Stimulated activated naive CD8-positive, alpha-beta T cell treated with anti-CD3 and anti-CD28 coated beads, Interleukin-15, Interleukin-2, amounts not matched to agents 100 ng/mL and 50 ng/mL, for 24 hours (primary cell): ENCODE measurements at regions not wholly inside any gene's neighbourhood (a gene's known extent, or its start where the extent isn't known, plus 50 kb on each side); places are given as distances from the start of the nearest gene placed in this dataset.
"Not testable (repeated sequence)": the region's sequence is repeated elsewhere in the genome, so short reads cannot be mapped to it uniquely, and the experiment has no call there.

Experiments used
- H3K27ac Mint-ChIP-seq: one replicate; pipeline ENCODE4 v1.8.0; 2021; ENCODE audit warnings: mild to moderate bottlenecking, mixed read lengths
- H3K27me3 Mint-ChIP-seq: one replicate; pipeline ENCODE4 v1.8.0; 2021; ENCODE audit warnings: mixed read lengths
- H3K36me3 Mint-ChIP-seq: one replicate; pipeline ENCODE4 v1.8.0; 2021; ENCODE audit warnings: low read depth, mixed read lengths
- H3K4me1 Mint-ChIP-seq: one replicate; pipeline ENCODE4 v1.8.0; 2021; ENCODE audit warnings: low read depth, mixed read lengths
- H3K4me3 Mint-ChIP-seq: one replicate; pipeline ENCODE4 v1.8.0; 2021; ENCODE audit warnings: mild to moderate bottlenecking, mixed read lengths
- H3K9me3 Mint-ChIP-seq: one replicate; pipeline ENCODE4 v1.8.0; 2021; ENCODE audit warnings: mixed read lengths

- no peaks in the 10 kb centered on the region for H3K27me3 Mint-ChIP-seq
- H3K4me3 Mint-ChIP-seq: no peak overlapping the region
- no peak overlapping the region for H3K27ac Mint-ChIP-seq
- no peaks in the 10 kb centered on the region for H3K36me3 Mint-ChIP-seq
- peaks cover 6% of the 10 kb centered on the region for H3K9me3 Mint-ChIP-seq
- H3K4me1 Mint-ChIP-seq: no peaks in the 10 kb centered on the region
Observed at GRCh38 chr2:138066139-138066806, 102.0 kb downstream of the HNMT start.

- peaks cover 7% of the 10 kb centered on the region for H3K9me3 Mint-ChIP-seq
- H3K36me3 Mint-ChIP-seq: no peaks in the 10 kb centered on the region
- H3K27me3 Mint-ChIP-seq: no peaks in the 10 kb centered on the region
- no peak overlapping the region for H3K27ac Mint-ChIP-seq
- no peak overlapping the region for H3K4me3 Mint-ChIP-seq
- H3K4me1 Mint-ChIP-seq: no peaks in the 10 kb centered on the region
Observed at GRCh38 chr2:138066841-138067240, 102.6 kb downstream of the HNMT start.

DNA sequence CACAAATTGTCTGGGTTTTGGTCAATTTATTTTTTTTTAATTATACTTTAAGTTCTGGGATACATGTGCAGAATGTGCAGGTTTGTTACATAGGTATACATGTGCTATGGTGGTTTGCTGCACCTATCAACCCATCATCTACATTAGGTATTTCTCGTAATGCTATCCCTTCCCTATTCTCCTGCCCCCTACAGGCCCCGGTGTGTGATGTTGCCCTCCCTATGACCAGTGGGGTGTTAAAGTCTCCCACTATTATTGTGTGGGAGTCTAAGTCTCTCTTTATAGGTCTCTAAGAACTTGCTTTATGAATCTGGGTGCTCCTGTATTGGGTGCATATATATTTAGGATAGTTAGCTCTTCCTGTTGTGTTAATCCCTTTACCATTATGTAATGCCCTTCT lies 104.4 kb downstream of the HNMT start:
- not testable (repeated sequence) for H3K27me3 Mint-ChIP-seq, H3K36me3 Mint-ChIP-seq, H3K4me3 Mint-ChIP-seq, H3K27ac Mint-ChIP-seq, H3K4me1 Mint-ChIP-seq
- peaks cover 12% of the 10 kb centered on the region for H3K9me3 Mint-ChIP-seq

GRCh38 chr2:138071042-138071719 lies 106.9 kb downstream of the HNMT start:
- H3K4me1 Mint-ChIP-seq, H3K27me3 Mint-ChIP-seq, H3K36me3 Mint-ChIP-seq, H3K27ac Mint-ChIP-seq, H3K4me3 Mint-ChIP-seq: not testable (repeated sequence)
- H3K9me3 Mint-ChIP-seq: peaks cover 13% of the 10 kb centered on the region

- no peak overlapping the region for H3K4me3 Mint-ChIP-seq
- no peaks in the 10 kb centered on the region for H3K36me3 Mint-ChIP-seq
- no peak overlapping the region for H3K27ac Mint-ChIP-seq
- no peaks in the 10 kb centered on the region for H3K4me1 Mint-ChIP-seq
- no peaks in the 10 kb centered on the region for H3K27me3 Mint-ChIP-seq
- peaks cover 19% of the 10 kb centered on the region for H3K9me3 Mint-ChIP-seq
Observed at GRCh38 chr2:138071720-138072719, 107.7 kb downstream of the HNMT start.

- Mint-ChIP-seq H3K4me1 (no peaks in the 10 kb centered on the region), H3K36me3 (no peaks in the 10 kb centered on the region), H3K27me3 (no peaks in the 10 kb centered on the region), H3K27ac (no peak overlapping the region), H3K4me3 (no peak overlapping the region), H3K9me3 (peaks cover 10% of the 10 kb centered on the region)
Observed at GRCh38 chr2:138078153-138078552, 113.9 kb downstream of the HNMT start.

GRCh38 chr2:138079976-138080375 lies 115.7 kb downstream of the HNMT start:
- H3K27ac Mint-ChIP-seq: no peak overlapping the region
- H3K36me3 Mint-ChIP-seq: no peaks in the 10 kb centered on the region
- H3K27me3 Mint-ChIP-seq: no peaks in the 10 kb centered on the region
- peaks cover 10% of the 10 kb centered on the region for H3K9me3 Mint-ChIP-seq
- H3K4me1 Mint-ChIP-seq: no peaks in the 10 kb centered on the region
- H3K4me3 Mint-ChIP-seq: no peak overlapping the region

GRCh38 chr2:138081225-138082073 lies 117.2 kb downstream of the HNMT start:
- H3K4me3 Mint-ChIP-seq: no peak overlapping the region
- H3K27me3 Mint-ChIP-seq: no peaks in the 10 kb centered on the region
- H3K9me3 Mint-ChIP-seq: peaks cover 6% of the 10 kb centered on the region
- no peaks in the 10 kb centered on the region for H3K4me1 Mint-ChIP-seq
- H3K27ac Mint-ChIP-seq: no peak overlapping the region
- no peaks in the 10 kb centered on the region for H3K36me3 Mint-ChIP-seq

GRCh38 chr2:138084206-138084605 lies 119.9 kb downstream of the HNMT start:
- Mint-ChIP-seq H3K4me3 (no peak overlapping the region), H3K36me3 (no peaks in the 10 kb centered on the region), H3K4me1 (no peaks in the 10 kb centered on the region), H3K9me3 (no peaks in the 10 kb centered on the region), H3K27me3 (no peaks in the 10 kb centered on the region), H3K27ac (no peak overlapping the region)

GRCh38 chr2:138085441-138085840 lies 121.2 kb downstream of the HNMT start:
- H3K4me3 Mint-ChIP-seq, H3K9me3 Mint-ChIP-seq, H3K4me1 Mint-ChIP-seq, H3K27me3 Mint-ChIP-seq, H3K36me3 Mint-ChIP-seq, H3K27ac Mint-ChIP-seq: not testable (repeated sequence)

DNA sequence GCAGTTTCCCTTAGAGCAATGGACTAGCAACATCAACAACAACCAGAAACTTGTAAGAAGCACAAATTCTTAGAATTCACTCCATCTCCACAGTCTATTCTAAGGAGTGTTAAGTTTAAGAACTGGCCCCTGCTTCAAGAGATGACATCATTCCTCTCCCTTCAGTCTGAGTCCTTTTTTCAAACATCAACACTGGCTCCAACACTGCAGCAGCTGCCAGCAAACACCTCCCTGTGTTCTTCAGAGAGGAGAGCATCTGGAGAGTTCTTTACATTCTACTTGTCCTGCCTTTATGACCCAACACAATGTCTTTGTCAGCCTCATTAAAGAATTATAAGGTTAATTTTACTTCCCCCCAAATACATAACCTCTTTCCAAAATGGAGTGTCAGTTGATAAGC lies 122.3 kb downstream of the HNMT start:
- H3K27me3 Mint-ChIP-seq: no peaks in the 10 kb centered on the region
- no peaks in the 10 kb centered on the region for H3K4me1 Mint-ChIP-seq
- no peak overlapping the region for H3K4me3 Mint-ChIP-seq
- no peak overlapping the region for H3K27ac Mint-ChIP-seq
- no peaks in the 10 kb centered on the region for H3K36me3 Mint-ChIP-seq
- H3K9me3 Mint-ChIP-seq: no peaks in the 10 kb centered on the region

DNA sequence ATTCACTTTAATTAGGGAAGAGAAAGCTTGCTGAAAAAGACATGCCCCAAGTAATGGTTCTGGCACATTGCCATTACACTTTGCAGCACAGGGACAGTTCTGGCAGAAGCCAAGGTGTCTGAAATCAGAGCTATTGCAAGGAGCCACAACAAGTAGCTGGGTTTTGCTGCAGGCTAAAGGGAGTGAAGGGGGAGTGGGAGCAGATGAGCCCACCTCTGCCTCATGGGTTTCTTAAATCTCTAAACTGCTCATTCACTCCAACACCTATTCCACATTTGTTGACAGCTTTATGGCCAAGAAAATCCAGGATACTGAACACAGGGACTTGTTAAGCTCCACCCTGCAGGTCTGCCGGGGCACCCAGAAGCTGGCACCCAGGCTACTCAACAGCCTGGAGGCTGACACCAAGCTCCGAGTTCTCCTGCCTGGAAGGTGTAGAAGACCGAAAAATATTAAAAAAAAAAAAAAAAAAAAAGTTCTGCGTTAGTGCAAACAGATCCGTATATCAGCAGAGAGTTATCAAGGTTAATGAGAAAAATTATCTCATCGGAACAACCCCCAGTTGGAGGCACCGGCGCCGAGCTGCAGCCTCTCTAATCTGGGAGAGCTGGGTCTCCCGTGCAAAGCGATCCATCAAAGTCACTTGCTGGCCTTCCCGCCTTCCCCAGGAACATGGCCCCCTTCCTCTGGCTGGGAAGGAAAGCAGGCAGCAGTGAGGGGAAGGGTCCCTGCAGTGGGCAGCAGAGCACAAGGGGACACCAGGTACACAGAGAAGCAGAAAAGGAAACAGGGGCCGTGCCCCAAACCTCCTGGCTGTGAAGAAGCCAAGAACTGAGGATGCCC lies 123.7 kb downstream of the HNMT start:
- no peak overlapping the region for H3K4me3 Mint-ChIP-seq
- no peaks in the 10 kb centered on the region for H3K9me3 Mint-ChIP-seq
- no peak overlapping the region for H3K27ac Mint-ChIP-seq
- no peaks in the 10 kb centered on the region for H3K4me1 Mint-ChIP-seq
- H3K27me3 Mint-ChIP-seq: no peaks in the 10 kb centered on the region
- no peaks in the 10 kb centered on the region for H3K36me3 Mint-ChIP-seq

DNA sequence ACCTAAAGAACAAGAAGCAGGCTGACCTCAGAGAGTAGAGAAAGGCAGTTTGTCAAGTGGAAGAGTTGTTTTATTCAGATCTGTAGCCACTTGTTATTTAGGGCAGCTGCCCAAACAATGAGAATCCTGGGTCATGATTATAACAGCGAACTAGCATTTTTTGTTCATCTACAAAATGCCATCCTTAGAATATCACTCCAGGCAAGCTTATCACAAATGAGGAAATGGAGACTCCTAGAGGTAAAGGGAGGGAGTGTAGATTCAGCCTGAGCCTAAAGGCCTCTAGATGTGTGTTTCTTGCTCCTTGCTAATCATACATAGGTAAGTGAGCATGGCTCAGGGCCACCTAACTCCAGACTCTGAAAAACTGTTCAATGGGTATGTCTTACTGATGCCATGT lies 126.1 kb downstream of the HNMT start:
- H3K36me3 Mint-ChIP-seq: no peaks in the 10 kb centered on the region

GRCh38 chr2:138093455-138093854 lies 129.2 kb downstream of the HNMT start:
- Mint-ChIP-seq H3K9me3 (no peaks in the 10 kb centered on the region), H3K36me3 (no peaks in the 10 kb centered on the region), H3K27ac (no peak overlapping the region), H3K27me3 (no peaks in the 10 kb centered on the region), H3K4me1 (no peaks in the 10 kb centered on the region), H3K4me3 (no peak overlapping the region)

More for the DNA sequence above, 126.1 kb downstream of the HNMT start:
- no peaks in the 10 kb centered on the region for H3K4me1 Mint-ChIP-seq
- H3K9me3 Mint-ChIP-seq: no peaks in the 10 kb centered on the region
- H3K27ac Mint-ChIP-seq: no peak overlapping the region
- H3K4me3 Mint-ChIP-seq: no peak overlapping the region
- H3K27me3 Mint-ChIP-seq: no peaks in the 10 kb centered on the region
